HEK293T (cell line): ENCODE measurements at regions not wholly inside any gene's neighbourhood (a gene's known extent, or its start where the extent isn't known, plus 50 kb on each side); places are given as distances from the start of the nearest gene placed in this dataset.

Source experiments
- CTCF ChIA-PET: fragments of 350-600 bp; formaldehyde crosslinking; extraction: SDS; loops from one replicate; lab custom pipeline; 2021; ENCODE audit warnings: antibody characterized with exemption, inconsistent platforms; lab: Yijun Ruan, JAX
- POLR2A ChIA-PET: fragments of 350-600 bp; formaldehyde crosslinking; extraction: SDS; loops from one replicate; lab custom pipeline; 2020; ENCODE audit warnings: antibody characterized with exemption, inconsistent platforms; lab: Yijun Ruan, JAX
- DNase-seq: peaks from one replicate; pipeline ENCODE4 v3.0.0; 2012; ENCODE audit warnings: mixed read lengths; ENCODE audit errors: extremely low spot score
- ARNT ChIP-seq: fragments of 450-650 bp; IDR thresholded peaks from 2 replicates; pipeline ENCODE4 v1.6.1; 2017; ENCODE audit warnings: mild to moderate bottlenecking
- BHLHE40 ChIP-seq: fragments of 450-650 bp; IDR thresholded peaks from 2 replicates; pipeline ENCODE4 v1.6.1; 2016; ENCODE audit warnings: mild to moderate bottlenecking, moderate library complexity, borderline replicate concordance
- CTBP1 ChIP-seq: fragments of 450-650 bp; IDR thresholded peaks from 2 replicates; pipeline ENCODE4 v1.6.1; 2016; ENCODE audit warnings: borderline replicate concordance
- ELF4 ChIP-seq: fragments of 450-650 bp; IDR thresholded peaks from 2 replicates; pipeline ENCODE4 v1.6.1; 2017; ENCODE audit warnings: antibody characterized with exemption
- FOXA1 ChIP-seq: fragments of 450-650 bp; IDR thresholded peaks from 2 replicates; pipeline ENCODE4 v1.6.1; 2016; ENCODE audit warnings: mild to moderate bottlenecking
- FOXK2 ChIP-seq: fragments of 450-650 bp; IDR thresholded peaks from 2 replicates; pipeline ENCODE4 v1.6.1; 2016; ENCODE audit warnings: mild to moderate bottlenecking
- FOXM1 ChIP-seq: fragments of 450-650 bp; IDR thresholded peaks from 2 replicates; pipeline ENCODE4 v1.6.1; 2017; ENCODE audit warnings: mild to moderate bottlenecking, borderline replicate concordance
- HDGF ChIP-seq: fragments of 450-650 bp; IDR thresholded peaks from 2 replicates; pipeline ENCODE4 v1.6.1; 2017; ENCODE audit warnings: antibody characterized with exemption, borderline replicate concordance
- L3MBTL2 ChIP-seq: fragments of 450-650 bp; conservative IDR thresholded peaks from 2 replicates; pipeline ENCODE4 v1.6.1; 2016; ENCODE audit warnings: mild to moderate bottlenecking
- LEF1 ChIP-seq: fragments of 450-650 bp; IDR thresholded peaks from 2 replicates; pipeline ENCODE4 v1.6.1; 2017; ENCODE audit warnings: mild to moderate bottlenecking, borderline replicate concordance
- NFRKB ChIP-seq: fragments of 450-650 bp; IDR thresholded peaks from 2 replicates; pipeline ENCODE4 v1.6.1; 2016; ENCODE audit warnings: mild to moderate bottlenecking, moderate library complexity
- PKNOX1 ChIP-seq: fragments of 450-650 bp; IDR thresholded peaks from 2 replicates; pipeline ENCODE4 v1.6.1; 2016
- SP1 ChIP-seq: fragments of 450-650 bp; IDR thresholded peaks from 2 replicates; pipeline ENCODE4 v1.6.1; 2017
- SUZ12 ChIP-seq: fragments of 450-650 bp; IDR thresholded peaks from 2 replicates; pipeline ENCODE4 v1.6.1; 2016; ENCODE audit warnings: mild to moderate bottlenecking
- TARDBP ChIP-seq: fragments of 450-650 bp; IDR thresholded peaks from 2 replicates; pipeline ENCODE4 v1.6.1; 2016
- ZNF384 ChIP-seq: fragments of 450-650 bp; IDR thresholded peaks from 2 replicates; pipeline ENCODE4 v1.6.1; 2016

- POLR2A ChIA-PET = no interaction called here
- DNase-seq = no peak
- 0 out of 2 replicates have a peak, but pooled peaks have one; percentile 16 for TF ChIP-seq PKNOX1
- TF ChIP-seq HDGF = no peak
- TF ChIP-seq CTBP1 = no peak
- CTCF ChIA-PET = no interaction called here
These were observed 320.0 kb upstream of the ATP2B1 start for GRCh38 chr12:90028635-90029051.

- no peak for TF ChIP-seq PKNOX1
- TF ChIP-seq SP1 = no peak
- no peak for TF ChIP-seq ARNT
- no peak for TF ChIP-seq ELF4
- TF ChIP-seq L3MBTL2 = no peak
- no peak for TF ChIP-seq FOXK2
- TF ChIP-seq HDGF = no peak
- no peak for TF ChIP-seq SUZ12
- TF ChIP-seq CTBP1 = no peak
- no peak for TF ChIP-seq NFRKB
- TF ChIP-seq FOXM1 = no peak
- TF ChIP-seq LEF1 = no peak
- TF ChIP-seq TARDBP = no peak
- no peak for TF ChIP-seq ZNF384
- POLR2A ChIA-PET = no interaction called here
- no peak for DNase-seq
- CTCF ChIA-PET = no interaction called here
These were observed 319.4 kb upstream of the ATP2B1 start for GRCh38 chr12:90027889-90028634.

GRCh38 chr12:90027041-90027440 is 318.4 kb upstream of the ATP2B1 start:
- ChIA-PET CTCF (no interaction called here), POLR2A (no interaction called here)
- no peak for TF ChIP-seq PKNOX1
- no peak for TF ChIP-seq CTBP1
- TF ChIP-seq SP1 = no peak
- no peak for TF ChIP-seq HDGF
- TF ChIP-seq LEF1 = no peak
- no peak for TF ChIP-seq L3MBTL2
- TF ChIP-seq TARDBP = no peak
- TF ChIP-seq FOXA1 = no peak
- no peak for TF ChIP-seq ARNT
- TF ChIP-seq NFRKB = no peak
- no peak for TF ChIP-seq ELF4
- DNase-seq = no peak

- ChIA-PET POLR2A (no interaction called here), CTCF (no interaction called here)
- DNase-seq = no peak
- no peak for TF ChIP-seq NFRKB
- TF ChIP-seq TARDBP = no peak
- no peak for TF ChIP-seq FOXM1
- TF ChIP-seq L3MBTL2 = no peak
These were observed 317.9 kb upstream of the ATP2B1 start for GRCh38 chr12:90026516-90026915.

- DNase-seq = no peak
- TF ChIP-seq HDGF (no peak), FOXM1 (no peak), FOXK2 (no peak), SUZ12 (no peak), PKNOX1 (no peak), ELF4 (no peak), BHLHE40 (no peak), LEF1 (no peak), SP1 (no peak), L3MBTL2 (no peak), FOXA1 (no peak), NFRKB (no peak), ZNF384 (no peak), ARNT (no peak), TARDBP (no peak), CTBP1 (no peak)
- ChIA-PET CTCF (no interaction called here), POLR2A (no interaction called here)
These were observed 315.6 kb upstream of the ATP2B1 start for GRCh38 chr12:90024262-90024661.

GRCh38 chr12:90023207-90023900 is 314.7 kb upstream of the ATP2B1 start:
- ChIA-PET POLR2A (no interaction called here), CTCF (no interaction called here)

More at GRCh38 chr12:90023207-90023900, 314.7 kb upstream of the ATP2B1 start:
- no peak for DNase-seq
- TF ChIP-seq NFRKB (no peak), HDGF (no peak), FOXA1 (no peak), ARNT (no peak), L3MBTL2 (no peak), LEF1 (no peak), SUZ12 (no peak)
